DOHH2 (cell line): ENCODE measurements at regions not wholly inside any gene's neighbourhood (a gene's known extent, or its start where the extent isn't known, plus 50 kb on each side); places are given as distances from the start of the nearest gene placed in this dataset.

Source experiments
- CTCF ChIP-seq: fragments of 200-600 bp; sonication (generic); IDR thresholded peaks from one replicate; pipeline ENCODE4 v1.5.1; 2014; ENCODE audit warnings: antibody characterized with exemption, mild to moderate bottlenecking, low read depth, low read length; ENCODE audit not compliant: poor library complexity, severe bottlenecking
- EZH2phosphoT487 ChIP-seq: fragments of 200-600 bp; sonication (generic); IDR thresholded peaks from 2 replicates; pipeline ENCODE4 v1.6.1; 2017; ENCODE audit warnings: borderline replicate concordance, mild to moderate bottlenecking, antibody characterized with exemption, low read length, moderate library complexity, mixed read lengths

- TF ChIP-seq CTCF (no peak), EZH2phosphoT487 (no peak)
Measured at GRCh38 chr2:867296-867695, 83.4 kb upstream of the SNTG2 start.
